ENCODE measurements at regions not wholly inside any gene's neighbourhood (a gene's known extent, or its start where the extent isn't known, plus 50 kb on each side); places are given as distances from the start of the nearest gene placed in this dataset.
"Not testable (repeated sequence)": the region's sequence is repeated elsewhere in the genome, so short reads cannot be mapped to it uniquely, and the experiment has no call there.

GRCh38 chr12:33033999-33034398 is 137.4 kb upstream of the PKP2 start:
- not testable (repeated sequence) for TF ChIP-seq ZNF687 (CRISPR knock-in tag; IDR thresholded peaks at IDR 0.05); REST (IDR thresholded peaks at IDR 0.05; ENCODE audit: borderline replicate concordance in 1 of 2, low read depth in 1 of 2, low read length in 2 of 2); BHLHE40 (IDR thresholded peaks at IDR 0.05; ENCODE audit: low read length); ZC3H4 (CRISPR knock-in tag; IDR thresholded peaks at IDR 0.05; ENCODE audit: borderline replicate concordance); GABPA (IDR thresholded peaks at IDR 0.05; ENCODE audit: low read depth, low read length); GABPA (CRISPR knock-in tag; IDR thresholded peaks at IDR 0.05; ENCODE audit: low read depth); IRX3 (CRISPR knock-in tag; IDR thresholded peaks at IDR 0.05; ENCODE audit: borderline replicate concordance, low read depth); SMARCE1 (IDR thresholded peaks at IDR 0.05; ENCODE audit: borderline replicate concordance); POLR2AphosphoS2 (IDR thresholded peaks at IDR 0.05; ENCODE audit: low read depth, low read length)
